NB4 (cell line): ENCODE measurements at regions not wholly inside any gene's neighbourhood (a gene's known extent, or its start where the extent isn't known, plus 50 kb on each side); places are given as distances from the start of the nearest gene placed in this dataset.

Experiments used
- DNase-seq: peaks from one replicate; pipeline ENCODE4 v3.0.0; 2010; ENCODE audit warnings: low read depth
- H3K4me3 ChIP-seq: one replicate; pipeline ENCODE4 v1.5.1; 2011; ENCODE audit warnings: mild to moderate bottlenecking, low read depth, low read length, moderate library complexity
- CTCF ChIP-seq: IDR thresholded peaks from one replicate; pipeline ENCODE4 v1.5.1; 2012; ENCODE audit warnings: low read depth, low read length
- MYC ChIP-seq: IDR thresholded peaks from 2 replicates; pipeline ENCODE4 v1.6.1; 2011; ENCODE audit warnings: low read depth, low read length
- POLR2A ChIP-seq: IDR thresholded peaks from 2 replicates; pipeline ENCODE4 v1.6.1; 2011; ENCODE audit warnings: mild to moderate bottlenecking; ENCODE audit not compliant: insufficient read length; ENCODE audit errors: extremely low read depth
- TF ChIP-seq, protein P1 (sequence below): IDR thresholded peaks from 2 replicates; pipeline ENCODE4 v1.6.1; 2011; ENCODE audit warnings: low read depth, low read length

- H3K4me3 ChIP-seq: no peak overlapping the region
- DNase-seq: no peak
- TF ChIP-seq MYC: no peak
- TF ChIP-seq CTCF: no peak
- TF ChIP-seq, protein P1, sequence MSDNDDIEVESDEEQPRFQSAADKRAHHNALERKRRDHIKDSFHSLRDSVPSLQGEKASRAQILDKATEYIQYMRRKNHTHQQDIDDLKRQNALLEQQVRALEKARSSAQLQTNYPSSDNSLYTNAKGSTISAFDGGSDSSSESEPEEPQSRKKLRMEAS: no peak
- no peak for TF ChIP-seq POLR2A
Observed at GRCh38 chr17:71628306-71628705, 492.5 kb upstream of the SOX9 start.

DNA sequence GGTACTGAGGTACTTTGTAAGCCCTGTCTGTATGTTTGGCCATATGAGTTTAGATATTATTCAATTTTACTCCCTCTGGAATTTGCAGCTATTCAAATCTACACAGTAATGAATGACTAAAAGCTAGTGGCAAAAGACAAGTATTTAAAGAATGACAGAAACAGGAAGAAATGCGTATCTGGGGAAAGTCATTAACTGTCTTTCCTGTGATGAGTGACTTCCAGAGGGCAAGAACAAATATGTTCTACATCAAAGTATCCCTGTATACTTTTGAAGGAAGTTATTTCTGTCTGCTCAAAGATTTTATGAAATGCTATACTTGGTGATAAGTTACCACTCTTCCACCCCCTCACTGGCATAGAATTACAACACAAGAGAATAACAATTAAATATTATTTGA is 489.3 kb upstream of the SOX9 start:
- TF ChIP-seq MYC (no peak), POLR2A (no peak), CTCF (no peak)
- TF ChIP-seq, protein P1: no peak
- no peak for DNase-seq
- H3K4me3 ChIP-seq: no peak overlapping the region

DNA sequence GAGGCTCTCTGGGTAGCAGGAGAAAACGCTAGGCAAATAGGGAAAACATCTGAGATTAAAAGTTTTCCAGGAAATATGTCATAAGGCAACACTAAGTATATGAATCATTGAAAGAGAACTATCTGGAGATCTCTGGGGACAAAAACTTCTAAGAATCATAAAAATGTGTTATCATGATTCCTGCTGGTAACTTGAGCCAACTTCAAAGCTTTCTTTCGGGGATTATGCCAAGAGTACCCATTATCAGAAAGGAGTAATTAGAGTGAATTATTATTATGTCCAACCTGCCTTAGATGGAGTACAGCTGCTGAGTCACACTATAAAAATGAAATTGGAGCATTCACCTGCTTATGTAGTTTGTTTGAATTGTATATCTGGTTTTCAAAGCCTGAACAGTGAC is 488.5 kb upstream of the SOX9 start:
- no peak overlapping the region for H3K4me3 ChIP-seq
- no peak for DNase-seq
- TF ChIP-seq MYC (no peak), POLR2A (no peak), CTCF (no peak)
- TF ChIP-seq, protein P1: no peak

DNA sequence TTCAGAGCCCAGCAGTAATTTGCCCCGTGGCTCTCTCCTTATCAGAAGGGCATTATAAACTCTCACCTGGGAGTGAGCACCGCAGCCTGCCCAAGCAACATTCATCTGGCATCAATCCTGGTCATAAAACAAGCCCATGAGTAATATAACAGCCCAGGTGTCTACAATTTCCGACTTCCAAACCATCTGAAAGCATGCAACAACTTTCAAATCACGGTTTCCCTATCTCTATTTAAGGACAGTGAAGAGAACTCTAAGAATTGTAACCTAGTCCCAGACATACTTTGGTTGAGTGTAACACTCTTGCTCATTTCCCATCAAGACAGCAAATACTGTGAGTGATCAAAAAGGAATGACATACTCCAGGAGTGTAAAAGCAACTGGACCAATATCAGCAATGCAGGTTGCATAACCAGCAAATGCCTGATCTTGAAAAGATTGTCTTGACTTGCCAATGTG is 487.4 kb upstream of the SOX9 start:
- no peak for DNase-seq
- H3K4me3 ChIP-seq: no peak overlapping the region

GRCh38 chr17:71634376-71634775 is 486.4 kb upstream of the SOX9 start:
- no peak overlapping the region for H3K4me3 ChIP-seq
- no peak for DNase-seq
- no peak for TF ChIP-seq POLR2A
- TF ChIP-seq CTCF: no peak
- TF ChIP-seq MYC: no peak
- TF ChIP-seq, protein P1: no peak

More for the DNA sequence above, 487.4 kb upstream of the SOX9 start:
- TF ChIP-seq, protein P1: no peak
- TF ChIP-seq CTCF (no peak), MYC (no peak), POLR2A (no peak)
